Transverse colon (tissue), 4 donors: ENCODE measurements at regions not wholly inside any gene's neighbourhood (a gene's known extent, or its start where the extent isn't known, plus 50 kb on each side); places are given as distances from the start of the nearest gene placed in this dataset.

Source experiments
- DNase-seq: peaks from one replicate; pipeline ENCODE4 v3.0.0-alpha.2; 2019
- H3K27ac ChIP-seq, 4 donors: fragments of 200-600 bp; sonication (generic); 2 replicates each; pipeline ENCODE4 v1.5.1; 2016 to 2018; ENCODE audit warnings: inconsistent platforms in 4 of 4
- H3K27me3 ChIP-seq: fragments of 200-600 bp; sonication (generic); 2 replicates; pipeline ENCODE4 v1.5.1; 2017; ENCODE audit warnings: inconsistent platforms
- H3K36me3 ChIP-seq, 4 donors: fragments of 200-600 bp; sonication (generic); 2 replicates each; pipeline ENCODE4 v1.5.1; 2017 to 2019; ENCODE audit warnings: inconsistent platforms in 4 of 4
- H3K4me1 ChIP-seq, 4 donors: fragments of 200-600 bp; sonication (generic); 2 replicates each; pipeline ENCODE4 v1.5.1; 2017 to 2020; ENCODE audit warnings: inconsistent platforms in 4 of 4
- H3K4me3 ChIP-seq, 4 donors: fragments of 200-600 bp; sonication (generic); 1 replicate in 1 of 4; 2 replicates in 3 of 4; pipeline versions ENCODE4 v1.5.1 to v1.6.1; 2017 to 2019; ENCODE audit warnings: inconsistent platforms in 4 of 4
- H3K9me3 ChIP-seq, 2 donors: fragments of 200-600 bp; sonication (generic); 2 replicates each; pipeline ENCODE4 v1.5.1; 2017 to 2019; ENCODE audit warnings: inconsistent platforms in 2 of 2
- CTCF ChIP-seq, 5 experiments: fragments of 200-600 bp in 3 of 5; fragments of 450-650 bp in 2 of 5; sonication (generic) in 3 of 5; IDR thresholded peaks; 1 replicate in 2 of 5; 2 replicates in 3 of 5; pipeline ENCODE4 v1.5.1; 2016 to 2017; ENCODE audit warnings: antibody characterized with exemption in 5 of 5, inconsistent platforms in 3 of 5, mild to moderate bottlenecking in 2 of 5, moderate library complexity in 1 of 5
- EP300 ChIP-seq: sonication (generic); formaldehyde crosslinking; IDR thresholded peaks from one replicate; pipeline ENCODE4 v1.6.1; 2017; ENCODE audit warnings: antibody characterized with exemption, low read depth
- POLR2A ChIP-seq: fragments of 450-650 bp; IDR thresholded peaks from one replicate; pipeline ENCODE4 v1.6.1; 2016; ENCODE audit warnings: antibody characterized with exemption, mild to moderate bottlenecking, moderate library complexity
- POLR2AphosphoS5 ChIP-seq, 3 donors: sonication (generic); formaldehyde crosslinking; IDR thresholded peaks; one replicate each; pipeline ENCODE4 v1.6.1; 2016; ENCODE audit warnings: antibody characterized with exemption in 3 of 3
- WGBS, 2 donors: methylation state at CpG; one replicate each; pipeline ENCODE4 v1.1.5; 2018; ENCODE audit warnings: low coverage in 1 of 2; 5-methylcytosine and 5-hydroxymethylcytosine counted together
- in situ Hi-C, 4 donors: fragments of 200-750 bp; cut with MboI; loops; one replicate each; pipeline versions ENCODE4 v1.15.0 to v1.15.1; 2017; ENCODE audit warnings: low sequenced_read_pairs in 3 of 4, low pct_ligation_motif_present in 1 of 4, low pct_unique_long_range_greater_than_20kb in 1 of 4
- intact Hi-C: fragments of 100-400 bp; cut with DNase I; formaldehyde crosslinking; loops from one replicate; pipeline ENCODE4 v1.15.1; 2023; ENCODE audit warnings: low total_unique reads

- in situ Hi-C loops = no loop called here
- H3K36me3 ChIP-seq = no peaks in the 10 kb centered on the region
- 89 to 100% methylated on average over 2 of the region's 2 CpGs for WGBS, 2 donors
These were observed 193.9 kb downstream of the FIGN start for GRCh38 chr2:163541943-163542342.

GRCh38 chr2:163541495-163541894 is 194.3 kb downstream of the FIGN start:
- H3K27ac ChIP-seq = no peak overlapping the region
- H3K36me3 ChIP-seq = no peaks in the 10 kb centered on the region
- no peaks in the 10 kb centered on the region for H3K4me1 ChIP-seq
- H3K27me3 ChIP-seq = no peaks in the 10 kb centered on the region
- WGBS, 2 donors = 60 to 85% methylated on average over 2 of the region's 2 CpGs
- intact Hi-C loops = no loop called here
- no peak for DNase-seq
- no peaks in the 10 kb centered on the region for H3K9me3 ChIP-seq
- in situ Hi-C loops = no loop called here
- no peak overlapping the region for H3K4me3 ChIP-seq
- TF ChIP-seq POLR2AphosphoS5 (IDR thresholded peaks at IDR 0.05) = no peak
- no peak for TF ChIP-seq POLR2A
- TF ChIP-seq CTCF (IDR thresholded peaks at IDR 0.05) = no peak
- no peak for TF ChIP-seq EP300

More at GRCh38 chr2:163541943-163542342, 193.9 kb downstream of the FIGN start:
- no peak overlapping the region for H3K27ac ChIP-seq
- no peaks in the 10 kb centered on the region for H3K4me1 ChIP-seq
- no peaks in the 10 kb centered on the region for H3K27me3 ChIP-seq
- no peaks in the 10 kb centered on the region for H3K9me3 ChIP-seq
- TF ChIP-seq EP300 = no peak
- no peak for TF ChIP-seq CTCF (IDR thresholded peaks at IDR 0.05)
- no peak for TF ChIP-seq POLR2AphosphoS5 (IDR thresholded peaks at IDR 0.05)
- no peak for TF ChIP-seq POLR2A
- intact Hi-C loops = no loop called here
- DNase-seq = no peak
- no peak overlapping the region for H3K4me3 ChIP-seq

- Histone ChIP-seq H3K27ac (no peak overlapping the region), H3K36me3 (no peaks in the 10 kb centered on the region), H3K4me3 (no peak overlapping the region), H3K9me3 (no peaks in the 10 kb centered on the region), H3K4me1 (no peaks in the 10 kb centered on the region), H3K27me3 (no peaks in the 10 kb centered on the region)
- in situ Hi-C loops = no loop called here
- 37 to 58% methylated on average over 1 of the region's 1 CpG for WGBS, 2 donors
- TF ChIP-seq POLR2AphosphoS5 (IDR thresholded peaks at IDR 0.05) = no peak
- no peak for TF ChIP-seq POLR2A
- TF ChIP-seq CTCF (IDR thresholded peaks at IDR 0.05) = no peak
- no peak for TF ChIP-seq EP300
- no peak for DNase-seq
- intact Hi-C loops = no loop called here
These were observed 207.1 kb downstream of the FIGN start for GRCh38 chr2:163528640-163529217.

- no peaks in the 10 kb centered on the region for H3K4me1 ChIP-seq
- in situ Hi-C loops = no loop called here
- no peak overlapping the region for H3K4me3 ChIP-seq
- no peak overlapping the region for H3K27ac ChIP-seq
- H3K36me3 ChIP-seq = no peaks in the 10 kb centered on the region
- no peak for DNase-seq
- intact Hi-C loops = no loop called here
- H3K27me3 ChIP-seq = no peaks in the 10 kb centered on the region
- TF ChIP-seq POLR2AphosphoS5 (IDR thresholded peaks at IDR 0.05) = no peak
- TF ChIP-seq POLR2A = no peak
- TF ChIP-seq CTCF (IDR thresholded peaks at IDR 0.05) = no peak
- no peak for TF ChIP-seq EP300
- H3K9me3 ChIP-seq = no peaks in the 10 kb centered on the region
These were observed 208.4 kb downstream of the FIGN start for GRCh38 chr2:163527381-163527780.
